Stimulated activated CD8-positive, alpha-beta memory T cell treated with anti-CD3 and anti-CD28 coated beads, Interleukin-15, amount 100 ng/mL, for 1 hour (primary cell): ENCODE measurements at regions not wholly inside any gene's neighbourhood (a gene's known extent, or its start where the extent isn't known, plus 50 kb on each side); places are given as distances from the start of the nearest gene placed in this dataset.
A peak's percentile ranks its signal among the peaks of the same experiment; 100 is the strongest.

Source experiments
- DNase-seq: peaks from one replicate; pipeline ENCODE4 v3.0.0-alpha.2; 2020; ENCODE audit warnings: low read depth

DNA sequence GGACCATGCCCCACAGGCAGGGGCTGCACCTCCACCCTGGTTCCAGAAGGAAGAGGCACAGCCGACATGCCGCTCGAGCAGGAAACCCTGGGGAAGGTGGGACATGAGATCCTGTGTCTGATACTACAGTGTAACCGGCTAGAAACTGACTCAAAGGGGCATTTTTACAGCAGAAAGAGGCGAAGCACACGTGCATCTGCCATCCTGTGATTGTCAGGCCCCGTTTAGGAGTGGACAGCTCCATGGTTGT, 62.7 kb downstream of the SIK1 start:
- no peak for DNase-seq

GRCh38 chr21:43363506-43364260, 63.2 kb downstream of the SIK1 start:
- DNase-seq = no peak

GRCh38 chr21:43362915-43363314, 64.0 kb downstream of the SIK1 start:
- DNase-seq = no peak

DNA sequence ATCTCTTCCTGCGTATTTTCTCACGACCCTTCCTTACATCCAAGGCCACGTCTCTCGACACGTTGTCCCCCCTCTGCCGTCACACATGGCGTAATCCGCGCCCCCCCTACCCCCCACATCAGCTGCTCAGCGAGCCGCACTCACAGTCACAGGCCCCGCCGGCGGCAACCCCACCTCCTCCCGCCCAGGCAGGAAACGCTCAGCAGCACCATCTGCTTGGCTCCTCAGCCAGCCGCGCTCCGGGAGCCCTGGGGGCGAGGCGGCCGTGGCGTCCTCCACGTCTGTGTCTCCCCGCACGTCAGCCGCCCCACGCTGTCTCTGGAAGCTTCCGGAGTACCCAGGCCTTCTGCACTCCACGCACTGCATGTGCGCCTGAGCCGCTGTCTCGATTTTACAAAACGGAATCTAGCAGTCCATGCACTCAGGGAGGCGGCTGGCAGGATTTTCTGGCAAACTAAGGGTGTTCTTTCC, 64.6 kb downstream of the SIK1 start:
- DNase-seq = peak; percentile 51

GRCh38 chr21:43361493-43362296, 65.2 kb downstream of the SIK1 start:
- DNase-seq = peak; percentile 10

DNA sequence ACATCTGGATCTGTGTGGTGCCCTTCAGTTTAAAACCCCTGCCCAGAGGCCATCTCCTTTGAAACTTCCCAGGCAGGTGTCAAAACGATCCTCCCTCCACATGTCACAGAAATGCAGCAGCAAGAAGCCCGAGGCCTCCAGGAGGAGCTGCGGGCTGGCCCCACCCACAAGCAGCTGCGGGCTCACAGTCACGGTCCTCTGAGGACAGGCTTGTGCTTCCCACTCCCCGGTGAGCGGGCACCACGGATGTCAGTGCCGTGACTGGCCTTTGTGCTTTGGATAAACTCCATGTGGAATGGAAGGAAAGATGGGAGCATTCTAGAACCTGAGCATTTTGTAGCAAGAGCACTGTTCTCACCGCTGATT, 65.8 kb downstream of the SIK1 start:
- no peak for DNase-seq

GRCh38 chr21:43360441-43361126, 66.3 kb downstream of the SIK1 start:
- no peak for DNase-seq

- DNase-seq = no peak
These were observed 67.8 kb downstream of the SIK1 start for GRCh38 chr21:43358940-43359822.

DNA sequence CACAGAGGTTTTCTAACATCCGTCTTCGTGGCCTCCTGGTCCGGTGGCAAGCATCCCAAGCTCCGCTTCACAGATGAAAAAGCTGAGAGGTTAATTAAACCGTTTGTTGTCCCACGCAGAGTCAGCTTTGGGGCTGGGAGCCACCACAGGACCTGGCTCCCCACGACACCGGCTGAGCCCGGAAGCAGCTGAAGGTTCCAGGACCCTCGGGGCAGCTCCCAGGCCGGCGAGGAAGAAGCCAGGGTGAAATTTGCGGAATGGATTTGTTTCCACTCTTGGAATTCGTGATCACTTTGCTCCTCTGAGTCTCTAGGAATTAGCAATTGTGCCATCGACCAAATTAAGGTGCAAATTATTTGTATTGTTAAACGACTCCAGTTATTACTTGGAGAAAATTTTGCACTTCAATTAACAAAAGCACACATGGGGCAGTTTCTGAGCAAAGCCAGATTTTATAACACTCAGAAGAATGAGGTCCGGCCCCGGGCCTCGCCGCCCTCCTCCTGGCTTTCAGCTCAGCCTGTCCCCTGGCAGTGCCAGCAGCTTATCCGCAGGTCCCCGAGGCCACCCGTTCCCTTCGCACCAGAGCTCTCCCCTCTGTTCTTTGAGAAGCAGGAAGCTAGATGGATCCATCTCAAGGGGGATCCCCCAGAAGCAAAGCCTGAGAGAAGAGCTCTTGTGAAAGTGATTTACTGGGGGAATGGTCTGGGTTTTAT, 69.1 kb downstream of the SIK1 start:
- no peak for DNase-seq

DNA sequence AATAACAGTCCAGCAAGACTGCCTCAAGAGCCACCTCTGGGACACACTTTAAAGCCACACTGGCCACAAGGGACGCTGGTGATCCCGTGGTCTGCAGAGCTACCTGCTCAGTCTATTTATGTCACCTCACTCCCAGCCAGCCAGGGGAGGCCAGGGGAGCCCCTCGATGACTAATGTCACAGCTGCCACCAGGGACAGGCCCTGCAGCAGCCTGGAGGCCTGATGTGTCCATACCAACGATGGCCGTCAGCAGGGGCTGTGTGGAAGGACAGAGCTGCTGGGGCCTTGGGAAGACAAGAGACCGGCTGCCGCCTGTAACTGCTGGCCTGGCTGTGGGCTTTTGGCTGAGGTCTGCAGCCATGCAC, 71.0 kb downstream of the SIK1 start:
- DNase-seq = no peak

DNA sequence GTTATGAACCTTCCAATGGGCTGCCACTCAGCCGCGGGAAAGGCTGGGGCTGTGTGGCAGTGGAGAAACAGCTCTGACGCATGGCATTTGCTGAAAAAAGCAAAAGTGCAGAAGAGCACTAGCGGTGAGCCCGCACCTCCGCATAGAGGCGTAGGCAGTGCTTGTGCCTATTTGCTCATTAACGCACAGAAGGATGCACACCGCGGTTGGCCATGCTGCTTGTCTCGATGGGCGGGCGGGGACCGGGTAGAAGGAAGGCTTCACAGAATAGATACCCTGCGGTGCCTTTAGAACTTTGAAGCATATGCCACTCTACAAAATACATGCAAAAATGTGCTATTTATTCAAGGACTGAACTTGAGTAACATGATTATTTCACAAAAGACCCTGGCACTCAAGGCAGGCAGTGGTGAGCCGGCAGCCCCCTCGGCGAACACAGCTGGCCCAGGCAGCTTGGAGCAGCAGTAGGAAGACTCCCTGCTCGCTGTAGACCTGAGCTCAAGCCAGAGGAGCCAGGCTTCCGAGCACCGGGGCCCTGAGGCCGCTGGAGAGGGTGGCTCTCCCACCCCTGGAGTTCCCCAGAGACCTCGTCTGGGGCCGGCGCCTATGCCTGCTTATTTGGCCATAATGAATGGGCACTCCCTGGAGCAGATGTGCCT, 71.5 kb downstream of the SIK1 start:
- DNase-seq = no peak

DNA sequence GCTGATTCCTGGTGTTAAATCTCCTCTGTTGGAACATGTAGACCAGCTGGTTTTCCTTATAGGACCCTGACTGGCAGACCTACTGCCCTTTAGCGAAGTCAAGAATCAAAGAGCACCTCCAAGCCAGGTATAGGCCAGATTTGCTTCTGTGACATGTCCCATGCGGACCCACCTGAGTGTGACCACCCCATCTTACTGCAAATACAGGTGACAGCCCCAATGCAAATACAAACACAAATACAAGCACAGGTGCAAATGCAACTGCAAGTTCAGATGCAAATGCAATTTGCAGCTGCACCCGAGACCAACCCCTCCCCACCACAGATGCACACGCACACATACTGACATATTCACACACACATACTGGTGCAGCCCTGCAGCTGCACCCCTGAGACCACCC, 72.3 kb downstream of the SIK1 start:
- DNase-seq = no peak

GRCh38 chr21:43354026-43354420, 72.9 kb downstream of the SIK1 start:
- DNase-seq = no peak

DNA sequence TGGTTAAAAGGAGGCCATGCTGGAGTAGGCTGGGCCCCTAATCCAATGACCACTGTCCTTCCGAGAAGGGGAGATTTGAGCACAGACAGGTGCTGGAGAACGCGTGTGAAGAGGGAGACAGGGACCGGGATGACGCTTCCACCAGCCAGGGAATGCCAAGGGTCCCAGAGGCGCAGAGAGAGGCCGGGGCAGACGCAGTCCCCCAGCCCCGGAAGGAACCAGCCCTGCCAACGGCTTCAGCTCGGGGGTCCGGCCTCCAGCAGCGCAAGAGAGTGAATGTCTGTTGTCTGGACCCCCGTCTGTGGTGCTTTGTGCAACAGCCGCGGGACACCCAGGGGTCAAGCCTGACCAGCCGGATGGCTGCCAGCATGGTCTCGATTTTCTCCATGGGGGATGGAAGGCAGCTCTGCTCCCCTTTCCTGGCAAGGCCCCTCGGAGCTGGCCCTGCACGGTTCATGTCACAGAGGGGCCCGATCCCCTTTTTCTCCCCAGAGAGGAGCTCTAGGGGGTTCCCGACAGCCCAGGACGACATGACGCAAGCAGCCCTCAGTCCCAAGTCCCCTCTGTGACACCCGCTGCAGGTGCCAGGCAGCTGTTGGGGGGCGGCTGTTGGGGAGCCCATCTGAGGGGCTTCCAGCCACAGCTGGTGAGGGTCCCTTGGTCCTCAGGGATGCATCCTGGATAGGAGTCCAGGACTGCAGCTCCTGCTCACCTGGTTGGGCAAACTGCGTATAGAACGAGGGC, 73.5 kb downstream of the SIK1 start:
- no peak for DNase-seq

DNA sequence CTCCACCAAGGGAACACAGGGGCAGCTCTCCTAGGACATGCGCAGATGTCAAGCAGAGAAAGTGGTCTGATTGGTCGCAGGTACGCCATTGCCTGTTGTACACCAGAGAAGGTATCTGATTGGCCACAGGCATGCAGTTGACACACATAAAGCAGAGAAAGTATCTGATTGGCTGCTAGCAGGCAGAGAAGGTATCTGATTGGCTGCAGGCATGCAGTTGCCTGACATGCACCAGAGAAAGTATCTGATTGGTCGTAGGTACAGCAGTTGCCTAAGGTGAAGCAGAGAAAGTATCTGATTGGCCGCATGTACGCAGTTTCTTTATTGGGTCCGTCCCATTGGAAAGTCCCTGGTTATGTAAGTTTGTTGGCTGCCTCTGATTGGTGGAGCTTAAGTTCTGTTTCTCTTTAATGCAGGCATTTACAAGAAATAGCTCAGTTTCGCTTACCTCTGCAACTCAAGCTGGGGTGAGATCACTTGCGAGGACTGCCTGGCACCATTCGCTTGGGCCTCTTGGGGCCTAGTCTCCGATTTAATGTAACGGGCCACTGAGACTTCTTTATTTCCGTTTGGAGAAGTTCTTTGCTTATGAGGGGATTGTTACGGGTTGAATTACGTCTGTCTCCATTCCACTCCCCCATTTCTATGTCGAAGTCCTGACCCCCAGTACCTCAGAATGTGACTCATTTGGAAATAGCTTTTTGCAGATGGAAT, 74.2 kb downstream of the SIK1 start:
- no peak for DNase-seq

GRCh38 chr21:43352154-43352537, 74.8 kb downstream of the SIK1 start:
- no peak for DNase-seq

- DNase-seq = no peak
These were observed 75.3 kb downstream of the SIK1 start for GRCh38 chr21:43351501-43352153.

GRCh38 chr21:43349644-43350043, 77.3 kb downstream of the SIK1 start:
- DNase-seq = no peak

- DNase-seq = no peak
These were observed 78.1 kb downstream of the SIK1 start for GRCh38 chr21:43348801-43349261.
